ENCODE measurements at regions not wholly inside any gene's neighbourhood (a gene's known extent, or its start where the extent isn't known, plus 50 kb on each side); places are given as distances from the start of the nearest gene placed in this dataset.

GRCh38 chr10:10722422-10722821, 295.2 kb upstream of the CELF2 start:
- TF ChIP-seq EGR1 (IDR thresholded peaks at IDR 0.05) (no peak), ZBTB7A (IDR thresholded peaks at IDR 0.05; ENCODE audit: low read depth) (no peak), RAD21 (IDR thresholded peaks at IDR 0.05; ENCODE audit: low read depth) (no peak), MAX (IDR thresholded peaks at IDR 0.05) (no peak), EP300 (IDR thresholded peaks at IDR 0.05; ENCODE audit: borderline replicate concordance) (no peak), REST (IDR thresholded peaks at IDR 0.05; ENCODE audit: low read depth) (no peak), USF1 (IDR thresholded peaks at IDR 0.05) (no peak), YY1 (IDR thresholded peaks at IDR 0.05; ENCODE audit: low read depth) (no peak), FOXM1 (IDR thresholded peaks at IDR 0.05; ENCODE audit: borderline replicate concordance, low read depth) (no peak), CEBPB (IDR thresholded peaks at IDR 0.05) (no peak), TCF12 (IDR thresholded peaks at IDR 0.05; ENCODE audit: low read depth) (no peak)
